Neuron (in vitro differentiated cells): ENCODE measurements at regions not wholly inside any gene's neighbourhood (a gene's known extent, or its start where the extent isn't known, plus 50 kb on each side); places are given as distances from the start of the nearest gene placed in this dataset.

Experiments used
- H2AFZ ChIP-seq: one replicate; pipeline ENCODE4 v1.6.1; 2013; ENCODE audit warnings: low read depth, mild to moderate bottlenecking, inconsistent platforms, low read length, moderate library complexity
- H3K27me3 ChIP-seq: one replicate; pipeline ENCODE4 v1.6.1; 2013; ENCODE audit warnings: low read length; ENCODE audit not compliant: insufficient read depth
- H3K36me3 ChIP-seq: one replicate; pipeline ENCODE4 v1.6.1; 2013; ENCODE audit warnings: low read length; ENCODE audit not compliant: insufficient read depth
- H3K4me1 ChIP-seq: one replicate; pipeline ENCODE4 v1.6.1; 2013; ENCODE audit warnings: low read length; ENCODE audit not compliant: insufficient read depth
- H3K4me3 ChIP-seq: 2 replicates; pipeline ENCODE4 v1.5.1; 2013; ENCODE audit warnings: mild to moderate bottlenecking, low read length, moderate library complexity
- H3K9me3 ChIP-seq: one replicate; pipeline ENCODE4 v1.6.1; 2013; ENCODE audit warnings: low read length

DNA sequence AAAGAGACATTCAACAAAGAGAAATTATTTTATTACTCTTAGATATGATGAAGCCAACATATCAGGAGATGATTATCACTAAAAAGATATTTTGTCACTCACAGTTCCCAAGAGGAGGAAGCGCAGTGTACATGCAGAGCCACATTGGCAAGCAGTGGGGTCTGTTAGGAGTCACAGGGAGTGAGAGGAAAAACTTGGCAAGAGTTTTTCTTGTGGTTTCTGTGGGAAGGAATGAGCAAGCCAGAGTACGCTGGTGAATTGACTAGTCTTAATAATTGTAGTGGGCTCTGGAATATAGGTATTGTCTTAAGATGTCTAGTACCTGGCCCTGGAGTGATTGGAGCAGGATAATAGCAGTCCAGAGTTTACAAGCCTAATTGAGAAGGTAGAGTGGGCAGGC, 1095.2 kb downstream of the GRIK2 start:
- H3K4me3 ChIP-seq, result no peak overlapping the region
- no peaks in the 10 kb centered on the region for H3K27me3 ChIP-seq
- no peaks in the 10 kb centered on the region for H3K9me3 ChIP-seq
- no peaks in the 10 kb centered on the region for H3K4me1 ChIP-seq
- H3K36me3 ChIP-seq, result no peaks in the 10 kb centered on the region
- H2AFZ ChIP-seq, result no peak overlapping the region

GRCh38 chr6:102485480-102485879, 1092.0 kb downstream of the GRIK2 start:
- no peaks in the 10 kb centered on the region for H3K9me3 ChIP-seq
- H3K4me3 ChIP-seq, result no peak overlapping the region
- no peaks in the 10 kb centered on the region for H3K4me1 ChIP-seq
- no peak overlapping the region for H2AFZ ChIP-seq
- H3K27me3 ChIP-seq, result no peaks in the 10 kb centered on the region
- no peaks in the 10 kb centered on the region for H3K36me3 ChIP-seq

GRCh38 chr6:102474041-102474807, 1080.7 kb downstream of the GRIK2 start:
- Histone ChIP-seq H3K36me3 (no peaks in the 10 kb centered on the region), H3K9me3 (no peaks in the 10 kb centered on the region), H2AFZ (no peak overlapping the region), H3K4me3 (no peak overlapping the region), H3K4me1 (no peaks in the 10 kb centered on the region), H3K27me3 (no peaks in the 10 kb centered on the region)

- H2AFZ ChIP-seq, result no peak overlapping the region
These were observed 1065.5 kb downstream of the GRIK2 start for GRCh38 chr6:102458990-102459389.

DNA sequence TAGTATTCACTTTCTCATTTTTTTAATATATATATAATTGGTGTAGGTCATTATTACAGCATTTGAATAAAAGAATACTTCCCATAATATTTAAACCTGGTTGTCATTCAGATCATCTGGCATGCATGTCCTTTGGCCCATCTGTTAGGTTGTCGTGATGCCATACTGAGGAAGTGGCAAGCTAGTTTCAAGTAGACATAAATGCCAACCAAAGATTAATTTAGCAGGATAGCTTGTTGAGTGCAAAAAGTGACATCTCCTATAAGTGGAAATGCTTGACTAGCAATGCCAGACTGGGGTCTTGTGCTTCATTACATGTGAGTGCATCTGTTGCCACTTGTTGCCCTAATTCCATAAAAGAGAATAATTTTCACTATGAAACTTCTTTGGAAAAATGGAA, 1044.7 kb downstream of the GRIK2 start:
- Histone ChIP-seq H3K36me3 (no peaks in the 10 kb centered on the region), H3K9me3 (no peaks in the 10 kb centered on the region), H3K27me3 (no peaks in the 10 kb centered on the region), H3K4me3 (no peak overlapping the region), H2AFZ (no peak overlapping the region), H3K4me1 (no peaks in the 10 kb centered on the region)

More at GRCh38 chr6:102458990-102459389, 1065.5 kb downstream of the GRIK2 start:
- Histone ChIP-seq H3K27me3 (no peaks in the 10 kb centered on the region), H3K36me3 (no peaks in the 10 kb centered on the region), H3K9me3 (no peaks in the 10 kb centered on the region), H3K4me3 (no peak overlapping the region), H3K4me1 (no peaks in the 10 kb centered on the region)

DNA sequence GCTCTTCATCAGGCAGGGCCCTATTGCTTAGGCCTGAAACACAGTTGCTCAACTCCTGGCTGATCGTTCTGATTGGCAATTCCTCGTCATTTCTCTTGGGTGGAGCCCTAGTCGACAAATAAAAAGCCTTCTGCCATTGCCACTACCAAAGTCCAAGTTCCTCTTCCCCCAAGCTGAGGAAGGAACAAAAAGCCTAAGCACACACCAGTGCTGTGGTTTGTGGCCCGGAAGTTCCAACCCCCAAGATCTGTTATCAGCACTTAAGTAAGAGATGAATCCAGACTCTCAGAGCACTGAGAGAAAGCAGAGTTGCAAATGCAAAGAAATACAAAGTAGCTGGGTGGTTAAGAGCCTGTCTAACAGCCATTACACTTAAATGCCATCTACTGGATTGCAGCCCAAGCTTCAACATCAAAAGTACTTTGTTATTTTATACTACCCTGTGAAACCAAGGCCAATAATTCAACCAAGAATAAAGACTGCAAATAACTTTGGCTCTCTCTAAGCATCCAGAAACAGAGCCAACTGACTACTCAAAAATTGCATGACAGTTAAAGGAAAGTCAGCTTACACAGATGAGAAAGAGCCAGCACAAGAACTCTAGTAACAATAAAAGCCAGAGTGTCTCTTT, 1024.0 kb downstream of the GRIK2 start:
- H3K9me3 ChIP-seq, result no peaks in the 10 kb centered on the region
- no peak overlapping the region for H3K4me3 ChIP-seq
- no peaks in the 10 kb centered on the region for H3K4me1 ChIP-seq
- H2AFZ ChIP-seq, result no peak overlapping the region
- no peaks in the 10 kb centered on the region for H3K36me3 ChIP-seq
- no peaks in the 10 kb centered on the region for H3K27me3 ChIP-seq

- no peaks in the 10 kb centered on the region for H3K36me3 ChIP-seq
- H3K4me1 ChIP-seq, result no peaks in the 10 kb centered on the region
- no peaks in the 10 kb centered on the region for H3K9me3 ChIP-seq
- no peak overlapping the region for H2AFZ ChIP-seq
- H3K27me3 ChIP-seq, result no peaks in the 10 kb centered on the region
- H3K4me3 ChIP-seq, result no peak overlapping the region
These were observed 1022.4 kb downstream of the GRIK2 start for GRCh38 chr6:102415891-102416290.

DNA sequence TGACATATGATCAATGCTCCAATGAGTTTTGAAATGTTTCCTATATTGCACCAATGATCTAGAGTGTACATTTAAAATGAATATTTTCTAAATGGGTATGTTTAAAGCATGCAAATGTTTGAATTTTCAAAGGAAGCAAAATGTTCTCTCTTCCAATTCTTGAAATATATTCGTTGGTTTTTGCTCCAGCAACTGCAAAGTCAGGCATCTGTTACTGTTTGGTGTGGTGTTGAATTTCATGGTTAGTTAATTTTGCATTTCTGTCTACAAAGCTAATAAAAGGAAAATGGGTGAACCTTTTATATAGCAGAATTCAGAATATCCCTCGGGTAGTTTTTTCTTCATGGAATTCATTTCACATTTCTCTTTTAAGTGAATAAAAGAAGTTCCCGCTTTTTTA, 1018.3 kb downstream of the GRIK2 start:
- H3K27me3 ChIP-seq, result no peaks in the 10 kb centered on the region
- H2AFZ ChIP-seq, result no peak overlapping the region
- H3K4me1 ChIP-seq, result no peaks in the 10 kb centered on the region
- H3K36me3 ChIP-seq, result no peaks in the 10 kb centered on the region
- no peaks in the 10 kb centered on the region for H3K9me3 ChIP-seq
- H3K4me3 ChIP-seq, result no peak overlapping the region

DNA sequence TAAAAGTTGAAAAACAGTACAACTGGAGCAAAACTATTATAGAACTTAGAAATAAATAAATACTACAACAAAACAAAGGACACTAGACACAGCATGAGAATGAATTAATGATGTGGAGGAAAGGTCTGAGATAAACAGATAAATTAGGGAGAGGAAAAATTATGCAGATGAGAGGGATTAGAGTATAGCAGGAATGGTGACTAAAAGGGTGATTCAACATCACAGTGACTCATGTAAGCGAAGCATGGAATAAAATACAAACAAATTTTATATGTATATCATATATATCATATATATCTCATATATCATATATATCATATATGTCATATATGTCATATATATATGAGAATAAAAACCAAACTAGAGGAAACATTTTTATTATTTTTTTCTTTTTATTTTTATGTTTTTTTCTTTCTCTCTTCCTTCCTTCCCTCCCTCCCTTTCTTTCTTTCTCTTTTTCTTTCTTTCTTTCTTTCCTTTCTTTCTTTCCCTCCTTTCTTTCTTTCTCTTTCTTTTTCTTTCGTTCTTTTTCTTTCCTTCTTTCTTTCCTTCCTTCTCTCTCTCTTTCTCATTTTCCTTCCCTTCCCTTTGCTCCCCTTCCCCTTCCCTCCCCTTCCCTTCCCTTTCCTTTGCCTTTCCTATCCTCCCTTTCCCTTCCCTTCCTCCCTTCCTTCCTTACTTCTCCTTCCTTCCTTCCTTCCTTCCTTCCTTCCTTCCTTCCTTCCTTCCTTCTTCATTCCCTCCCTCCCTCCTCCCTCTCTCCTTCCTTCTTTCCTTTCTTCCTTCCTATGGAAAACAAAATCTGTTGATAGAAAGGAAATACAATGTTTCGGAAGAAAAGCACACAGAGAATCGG, 1014.6 kb downstream of the GRIK2 start:
- H2AFZ ChIP-seq, result no peak overlapping the region
- no peaks in the 10 kb centered on the region for H3K4me1 ChIP-seq
- H3K4me3 ChIP-seq, result no peak overlapping the region
- H3K36me3 ChIP-seq, result no peaks in the 10 kb centered on the region
- no peaks in the 10 kb centered on the region for H3K9me3 ChIP-seq
- no peaks in the 10 kb centered on the region for H3K27me3 ChIP-seq

- no peaks in the 10 kb centered on the region for H3K4me1 ChIP-seq
- no peaks in the 10 kb centered on the region for H3K36me3 ChIP-seq
- H2AFZ ChIP-seq, result no peak overlapping the region
- no peaks in the 10 kb centered on the region for H3K27me3 ChIP-seq
- H3K9me3 ChIP-seq, result no peaks in the 10 kb centered on the region
- no peak overlapping the region for H3K4me3 ChIP-seq
These were observed 1012.4 kb downstream of the GRIK2 start for GRCh38 chr6:102405860-102406259.

DNA sequence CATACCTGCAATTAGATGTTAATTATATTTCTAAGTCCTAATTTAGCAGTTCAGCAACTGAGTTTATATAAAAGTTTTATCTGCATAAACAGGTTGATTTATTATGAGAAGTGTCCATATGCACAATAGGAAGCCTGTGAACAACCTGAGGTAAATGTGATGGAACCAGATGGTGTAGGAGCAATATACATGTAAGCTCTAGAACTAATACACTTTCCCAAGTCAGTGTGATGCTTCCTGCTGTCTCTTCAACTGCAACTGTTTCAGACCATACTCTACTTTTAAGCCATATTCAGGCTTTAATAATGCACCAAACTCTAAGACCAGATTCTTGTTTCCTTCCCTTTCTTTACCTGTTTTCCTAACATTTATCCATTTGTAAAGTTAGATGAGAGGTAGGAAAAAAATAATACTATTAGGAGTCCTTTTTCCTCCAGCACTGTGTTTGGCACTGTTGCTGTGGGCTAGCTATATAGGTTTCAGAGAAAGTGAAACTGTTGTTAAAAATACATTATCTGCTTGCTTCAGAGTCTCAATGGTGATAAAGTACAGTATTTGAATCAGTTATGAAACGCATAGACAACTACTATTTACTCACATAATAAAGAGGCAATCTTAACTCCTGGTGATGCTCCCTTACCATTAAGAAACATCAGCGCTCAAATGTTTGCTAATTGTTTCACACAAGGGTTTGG, 1009.3 kb downstream of the GRIK2 start:
- no peaks in the 10 kb centered on the region for H3K9me3 ChIP-seq
- no peaks in the 10 kb centered on the region for H3K36me3 ChIP-seq
- no peaks in the 10 kb centered on the region for H3K4me1 ChIP-seq

GRCh38 chr6:102398788-102399390, 1005.4 kb downstream of the GRIK2 start:
- Histone ChIP-seq H3K4me3 (no peak overlapping the region), H2AFZ (peak overlapping the region; percentile 68), H3K9me3 (no peaks in the 10 kb centered on the region), H3K4me1 (no peaks in the 10 kb centered on the region), H3K36me3 (no peaks in the 10 kb centered on the region), H3K27me3 (no peaks in the 10 kb centered on the region)

More for the DNA sequence above, 1009.3 kb downstream of the GRIK2 start:
- Histone ChIP-seq H2AFZ (no peak overlapping the region), H3K27me3 (no peaks in the 10 kb centered on the region), H3K4me3 (no peak overlapping the region)
